ENCODE measurements at regions not wholly inside any gene's neighbourhood (a gene's known extent, or its start where the extent isn't known, plus 50 kb on each side); places are given as distances from the start of the nearest gene placed in this dataset.

DNA sequence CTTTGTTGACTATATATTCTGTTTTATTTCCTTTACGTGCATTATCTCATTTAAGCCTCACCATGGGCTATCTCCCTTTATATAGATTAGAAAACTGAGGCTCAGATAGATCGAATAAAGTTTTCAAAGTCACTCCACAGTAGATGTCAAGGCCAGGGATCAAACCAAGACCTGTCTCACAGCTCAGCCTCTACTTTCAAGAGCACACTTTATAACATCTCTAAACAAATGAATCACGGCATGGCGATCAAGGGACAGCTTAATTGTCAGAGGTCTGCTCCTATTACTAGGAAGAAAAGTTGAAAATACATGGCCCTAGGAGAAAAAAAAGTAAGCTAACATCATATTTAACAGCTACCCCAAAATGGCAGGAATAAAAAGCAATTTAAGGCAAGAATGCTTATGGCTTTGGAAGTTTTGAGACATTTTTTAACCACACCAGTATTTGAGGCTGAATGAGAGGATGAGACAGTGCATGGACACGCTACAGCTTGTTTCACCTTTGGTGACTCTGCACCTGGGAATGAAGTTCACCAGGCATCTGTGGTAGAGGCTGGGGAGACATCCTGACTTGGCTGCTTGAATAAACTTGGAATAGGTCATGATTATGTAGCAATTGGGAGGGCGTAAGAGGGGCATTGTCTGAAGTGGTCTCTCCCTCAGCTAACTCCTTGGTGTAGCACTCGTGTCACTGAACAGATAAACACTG lies 486.8 kb upstream of the WWC1 start:
- Histone ChIP-seq H3K36me3 (ENCODE audit: insufficient read depth, low read length) (no peaks in the 10 kb centered on the region), H4K20me1 (ENCODE audit: insufficient read depth) (no peaks in the 10 kb centered on the region), H3K27me3 (ENCODE audit: insufficient read depth, low read depth, low read length) (no peaks in the 10 kb centered on the region), H3K9me3 (ENCODE audit: low read length) (no peaks in the 10 kb centered on the region), H3K79me2 (replicated peaks; ENCODE audit: insufficient read depth, low read length) (no peaks in the 10 kb centered on the region), H3K4me2 (ENCODE audit: low read length) (no peak overlapping the region), H3K9ac (ENCODE audit: low read length) (no peak overlapping the region), H3K9me2 (ENCODE audit: insufficient read depth, low read length) (no peaks in the 10 kb centered on the region), H3K27ac (ENCODE audit: low read length) (no peak overlapping the region), H3F3A (ENCODE audit: insufficient read depth, low read length, poor library complexity, severe bottlenecking) (no peaks in the 10 kb centered on the region), H3K4me3 (ENCODE audit: low read length) (no peak overlapping the region), H2AFZ (ENCODE audit: low read depth, low read length) (no peak overlapping the region)
- TF ChIP-seq CTCF (IDR thresholded peaks at IDR 0.05; ENCODE audit: poor library complexity, severe bottlenecking) (no peak), EP300 (conservative IDR thresholded peaks at IDR 0.05; ENCODE audit: poor library complexity, severe bottlenecking) (no peak), TAF1 (IDR thresholded peaks at IDR 0.05; ENCODE audit: low read depth) (no peak), EZH2 (IDR thresholded peaks at IDR 0.05; ENCODE audit: borderline replicate concordance, insufficient read depth, low read length, poor library complexity, severe bottlenecking) (no peak), SMC3 (conservative IDR thresholded peaks at IDR 0.05; ENCODE audit: poor library complexity) (no peak), MXI1 (conservative IDR thresholded peaks at IDR 0.05; ENCODE audit: poor library complexity, severe bottlenecking) (no peak), POLR2AphosphoS5 (IDR thresholded peaks at IDR 0.05) (no peak), RAD21 (conservative IDR thresholded peaks at IDR 0.05) (no peak)
- TF ChIP-seq, protein P1, sequence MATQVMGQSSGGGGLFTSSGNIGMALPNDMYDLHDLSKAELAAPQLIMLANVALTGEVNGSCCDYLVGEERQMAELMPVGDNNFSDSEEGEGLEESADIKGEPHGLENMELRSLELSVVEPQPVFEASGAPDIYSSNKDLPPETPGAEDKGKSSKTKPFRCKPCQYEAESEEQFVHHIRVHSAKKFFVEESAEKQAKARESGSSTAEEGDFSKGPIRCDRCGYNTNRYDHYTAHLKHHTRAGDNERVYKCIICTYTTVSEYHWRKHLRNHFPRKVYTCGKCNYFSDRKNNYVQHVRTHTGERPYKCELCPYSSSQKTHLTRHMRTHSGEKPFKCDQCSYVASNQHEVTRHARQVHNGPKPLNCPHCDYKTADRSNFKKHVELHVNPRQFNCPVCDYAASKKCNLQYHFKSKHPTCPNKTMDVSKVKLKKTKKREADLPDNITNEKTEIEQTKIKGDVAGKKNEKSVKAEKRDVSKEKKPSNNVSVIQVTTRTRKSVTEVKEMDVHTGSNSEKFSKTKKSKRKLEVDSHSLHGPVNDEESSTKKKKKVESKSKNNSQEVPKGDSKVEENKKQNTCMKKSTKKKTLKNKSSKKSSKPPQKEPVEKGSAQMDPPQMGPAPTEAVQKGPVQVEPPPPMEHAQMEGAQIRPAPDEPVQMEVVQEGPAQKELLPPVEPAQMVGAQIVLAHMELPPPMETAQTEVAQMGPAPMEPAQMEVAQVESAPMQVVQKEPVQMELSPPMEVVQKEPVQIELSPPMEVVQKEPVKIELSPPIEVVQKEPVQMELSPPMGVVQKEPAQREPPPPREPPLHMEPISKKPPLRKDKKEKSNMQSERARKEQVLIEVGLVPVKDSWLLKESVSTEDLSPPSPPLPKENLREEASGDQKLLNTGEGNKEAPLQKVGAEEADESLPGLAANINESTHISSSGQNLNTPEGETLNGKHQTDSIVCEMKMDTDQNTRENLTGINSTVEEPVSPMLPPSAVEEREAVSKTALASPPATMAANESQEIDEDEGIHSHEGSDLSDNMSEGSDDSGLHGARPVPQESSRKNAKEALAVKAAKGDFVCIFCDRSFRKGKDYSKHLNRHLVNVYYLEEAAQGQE (IDR thresholded peaks at IDR 0.05; ENCODE audit: borderline replicate concordance) = no peak

GRCh38 chr5:167810573-167810972 lies 480.9 kb upstream of the WWC1 start:
- H3K27me3 ChIP-seq (ENCODE audit: insufficient read depth, low read depth, low read length) = no peaks in the 10 kb centered on the region
- H3K36me3 ChIP-seq (ENCODE audit: insufficient read depth, low read length) = no peaks in the 10 kb centered on the region
- peak overlapping the region; percentile 5 for H3K4me3 ChIP-seq (ENCODE audit: low read length)
- no peaks in the 10 kb centered on the region for H3F3A ChIP-seq (ENCODE audit: insufficient read depth, low read length, poor library complexity, severe bottlenecking)
- no peaks in the 10 kb centered on the region for H3K79me2 ChIP-seq (replicated peaks; ENCODE audit: insufficient read depth, low read length)
- no peak overlapping the region for H3K9ac ChIP-seq (ENCODE audit: low read length)
- no peaks in the 10 kb centered on the region for H3K9me2 ChIP-seq (ENCODE audit: insufficient read depth, low read length)
- no peaks in the 10 kb centered on the region for H3K9me3 ChIP-seq (ENCODE audit: low read length)
- H3K27ac ChIP-seq (ENCODE audit: low read length) = no peak overlapping the region
- no peaks in the 10 kb centered on the region for H4K20me1 ChIP-seq (ENCODE audit: insufficient read depth)
- TF ChIP-seq RAD21 (conservative IDR thresholded peaks at IDR 0.05) (no peak), SMC3 (conservative IDR thresholded peaks at IDR 0.05; ENCODE audit: poor library complexity) (no peak), EZH2 (IDR thresholded peaks at IDR 0.05; ENCODE audit: borderline replicate concordance, insufficient read depth, low read length, poor library complexity, severe bottlenecking) (no peak), TAF1 (IDR thresholded peaks at IDR 0.05; ENCODE audit: low read depth) (no peak), CTCF (IDR thresholded peaks at IDR 0.05; ENCODE audit: poor library complexity, severe bottlenecking) (no peak), MXI1 (conservative IDR thresholded peaks at IDR 0.05; ENCODE audit: poor library complexity, severe bottlenecking) (no peak), POLR2AphosphoS5 (IDR thresholded peaks at IDR 0.05) (no peak), EP300 (conservative IDR thresholded peaks at IDR 0.05; ENCODE audit: poor library complexity, severe bottlenecking) (no peak)
- TF ChIP-seq, protein P1 (IDR thresholded peaks at IDR 0.05; ENCODE audit: borderline replicate concordance) = no peak
- no peak overlapping the region for H2AFZ ChIP-seq (ENCODE audit: low read depth, low read length)
- H3K4me2 ChIP-seq (ENCODE audit: low read length) = no peak overlapping the region
